Heart left ventricle (tissue), 16 donors: ENCODE measurements at regions not wholly inside any gene's neighbourhood (a gene's known extent, or its start where the extent isn't known, plus 50 kb on each side); places are given as distances from the start of the nearest gene placed in this dataset.
"Not testable (repeated sequence)": the region's sequence is repeated elsewhere in the genome, so short reads cannot be mapped to it uniquely, and the experiment has no call there.

ENCODE experiments used
- ATAC-seq, 4 donors: fragments of 200-7000 bp; cut with Tn5 transposase; one replicate each; pipeline ENCODE4 v1.9.1; 2020 to 2022; ENCODE audit warnings: moderate library complexity in 4 of 4, mild to moderate bottlenecking in 3 of 4, moderate number of reproducible peaks in 1 of 4
- DNase-seq, 5 donors: peaks; one replicate each; pipeline ENCODE4 v3.0.0-alpha.2; 2020
- H3K27ac ChIP-seq, 12 donors: fragments of 200-600 bp; sonication (generic) in 4 of 12; one replicate each; pipeline versions ENCODE4 v1.5.0 to v1.8.0; 2016 to 2022; ENCODE audit warnings: mild to moderate bottlenecking in 2 of 12
- H3K27me3 ChIP-seq, 9 donors: fragments of 200-600 bp; sonication (generic) in 2 of 9; one replicate each; pipeline versions ENCODE4 v1.5.1 to v1.8.0; 2016 to 2022; ENCODE audit warnings: mild to moderate bottlenecking in 3 of 9
- H3K36me3 ChIP-seq, 9 donors: fragments of 200-600 bp; sonication (generic) in 2 of 9; one replicate each; pipeline versions ENCODE4 v1.5.0 to v1.8.0; 2018 to 2022; ENCODE audit warnings: mild to moderate bottlenecking in 2 of 9
- H3K4me1 ChIP-seq, 12 donors: fragments of 200-600 bp; sonication (generic) in 4 of 12; one replicate each; pipeline versions ENCODE4 v1.5.0 to v1.8.0; 2016 to 2022; ENCODE audit warnings: mild to moderate bottlenecking in 3 of 12
- H3K4me3 ChIP-seq, 12 donors: fragments of 200-600 bp; sonication (generic) in 4 of 12; one replicate each; pipeline versions ENCODE4 v1.5.0 to v1.8.0; 2017 to 2022; ENCODE audit warnings: mild to moderate bottlenecking in 9 of 12, moderate library complexity in 4 of 12
- H3K9me3 ChIP-seq, 12 donors: fragments of 200-600 bp; sonication (generic) in 4 of 12; one replicate each; pipeline versions ENCODE4 v1.5.0 to v1.8.0; 2016 to 2022; ENCODE audit warnings: mild to moderate bottlenecking in 1 of 12
- CTCF ChIP-seq, 12 donors: fragments of 200-600 bp; sonication (generic) in 4 of 12; IDR thresholded peaks; one replicate each; pipeline versions ENCODE4 v1.5.0 to v1.8.0; 2018 to 2022; ENCODE audit warnings: antibody characterized with exemption in 12 of 12, mild to moderate bottlenecking in 5 of 12
- POLR2A ChIP-seq, 2 donors: fragments of 450-650 bp; IDR thresholded peaks; one replicate each; pipeline ENCODE4 v1.6.1; 2017; ENCODE audit warnings: antibody characterized with exemption in 2 of 2, mild to moderate bottlenecking in 2 of 2, moderate library complexity in 2 of 2
- WGBS, 4 donors: extraction: QIAGEN DNeasy Blood & Tissue Kit in 2 of 4; methylation state at CpG; one replicate each; pipeline versions ENCODE4 v1.1.5 to v1.1.7; 2013 to 2018; 5-methylcytosine and 5-hydroxymethylcytosine counted together
- intact Hi-C, 10 donors: fragments of 100-400 bp; cut with DNase I; formaldehyde crosslinking; loops; one replicate each; pipeline versions ENCODE4 v1.11.1 to v1.14.2; 2022
- donor health status: ischemic (EF 13 %, LVEDD 7.1; RV severe dilation, severe dysfunction).
- donor health status: healthy with polysubstance abuse.
- donor health status: DM: no; HTN: yes; CAD: no.
- donor health status: DM: no; HTN: no; CAD: no.
- donor health status: ischemic (EF 25% LVEDD 6.9; RV normal size, moderate dysfunction).
- donor health status: ischemic (EF 25% LVEDD 5.7; RV mildly dilated, moderate dysfunction).
- donor health status: healthy.
- donor health status: DM: yes; HTN: yes; CAD: no.
- donor health status: ischemic (EF 35%, LVEDD 5.7; RV mildly dilated, moderate dysfunction).
- donor health status: nonischemic (EF 11% LVEDD 7.7; RV severe dilation, severe dysfunction).
- donor health status: DM: yes; HTN: yes; CAD: no.
- donor health status: PGD.
- donor health status: ischemic (EF 29% LVEDD 5.4; RV normal size, mild dysfunction).
- donor health status: nonischemic (EF 23%, LVEDD 6.1; RV moderate dilation, normal function).

- DNase-seq: peak in 2 of 5 donors; percentile 49 to 70
- intact Hi-C loops: no loop called here
Measured at GRCh38 chr2:128513961-128514283, 195.3 kb upstream of the HS6ST1 start.

GRCh38 chr2:128514555-128514955 is 195.9 kb upstream of the HS6ST1 start:
- H3K9me3 ChIP-seq: no peaks in the 10 kb centered on the region
- H3K27ac ChIP-seq: no peak overlapping the region
- WGBS, 4 donors: 89 to 94% (median 93%) methylated on average over 13 of the region's 13 CpGs
- TF ChIP-seq POLR2A (IDR thresholded peaks at IDR 0.05) (no peak), CTCF (IDR thresholded peaks at IDR 0.05) (no peak)
- ATAC-seq: no peak
- peaks cover 0 to 21% (median 0%) of the 10 kb centered on the region in 12 donors for H3K4me1 ChIP-seq
- H3K36me3 ChIP-seq: no peaks in the 10 kb centered on the region
- H3K27me3 ChIP-seq: no peaks in the 10 kb centered on the region
- no peak overlapping the region for H3K4me3 ChIP-seq
- peak in 1 of 5 donors; percentile 47 for DNase-seq
- intact Hi-C loops: no loop called here

More at GRCh38 chr2:128513961-128514283, 195.3 kb upstream of the HS6ST1 start:
- ATAC-seq: peak; percentile 38 to 72 (median 58)
- peak overlapping the region in 1 of 12 donors; percentile 48 for H3K27ac ChIP-seq
- no peaks in the 10 kb centered on the region for H3K36me3 ChIP-seq
- H3K9me3 ChIP-seq: peaks cover 0 to 2% (median 0%) of the 10 kb centered on the region in 12 donors
- no peak for TF ChIP-seq POLR2A (IDR thresholded peaks at IDR 0.05)
- TF ChIP-seq CTCF (IDR thresholded peaks at IDR 0.05): no peak
- no peak overlapping the region for H3K4me3 ChIP-seq
- 56 to 68% (median 58%) methylated on average over 3 of the region's 3 CpGs for WGBS, 4 donors
- H3K27me3 ChIP-seq: no peaks in the 10 kb centered on the region
- peaks cover 0 to 21% (median 0%) of the 10 kb centered on the region in 12 donors for H3K4me1 ChIP-seq

GRCh38 chr2:128516938-128517337 is 198.3 kb upstream of the HS6ST1 start:
- Histone ChIP-seq H3K4me1 (peaks cover 0 to 32% (median 0%) of the 10 kb centered on the region in 12 donors), H3K4me3 (no peak overlapping the region), H3K36me3 (no peaks in the 10 kb centered on the region), H3K27me3 (no peaks in the 10 kb centered on the region), H3K9me3 (no peaks in the 10 kb centered on the region), H3K27ac (no peak overlapping the region)
- TF ChIP-seq POLR2A (IDR thresholded peaks at IDR 0.05): no peak
- TF ChIP-seq CTCF (IDR thresholded peaks at IDR 0.05): no peak
- DNase-seq (no peak), ATAC-seq (no peak)
- intact Hi-C loops: no loop called here
- 74 to 82% (median 78%) methylated on average over 7 of the region's 7 CpGs for WGBS, 4 donors

GRCh38 chr2:128519028-128519427 is 200.4 kb upstream of the HS6ST1 start:
- ATAC-seq, H3K36me3 ChIP-seq, H3K27me3 ChIP-seq, H3K4me3 ChIP-seq, H3K27ac ChIP-seq, intact Hi-C loops, H3K9me3 ChIP-seq, DNase-seq: not testable (repeated sequence)
- 83 to 91% (median 87%) methylated on average over 16 of the region's 16 CpGs for WGBS, 4 donors
- peaks cover 0 to 16% (median 0%) of the 10 kb centered on the region in 12 donors for H3K4me1 ChIP-seq
